Lower lobe of right lung (tissue), 2 donors: ENCODE measurements at regions not wholly inside any gene's neighbourhood (a gene's known extent, or its start where the extent isn't known, plus 50 kb on each side); places are given as distances from the start of the nearest gene placed in this dataset.

Experiments
- ATAC-seq, 2 donors: fragments of 200-7000 bp; cut with Tn5 transposase; one replicate each; pipeline ENCODE4 v1.9.1; 2020 to 2022; ENCODE audit warnings: mild to moderate bottlenecking in 2 of 2, moderate library complexity in 2 of 2
- DNase-seq: peaks from one replicate; pipeline ENCODE4 v3.0.0-alpha.2; 2020
- H3K27ac ChIP-seq: fragments of 200-600 bp; one replicate; pipeline ENCODE4 v1.8.0; 2022
- H3K27me3 ChIP-seq: fragments of 200-600 bp; one replicate; pipeline ENCODE4 v1.8.0; 2022; ENCODE audit warnings: low read depth
- H3K36me3 ChIP-seq: fragments of 200-600 bp; one replicate; pipeline ENCODE4 v1.8.0; 2022; ENCODE audit warnings: mild to moderate bottlenecking
- H3K4me1 ChIP-seq: fragments of 200-600 bp; one replicate; pipeline ENCODE4 v1.8.0; 2022
- H3K4me3 ChIP-seq: fragments of 200-600 bp; one replicate; pipeline ENCODE4 v1.8.0; 2022; ENCODE audit warnings: mild to moderate bottlenecking
- H3K9me3 ChIP-seq: fragments of 200-600 bp; one replicate; pipeline ENCODE4 v1.8.0; 2022
- CTCF ChIP-seq: fragments of 200-600 bp; IDR thresholded peaks from one replicate; pipeline ENCODE4 v1.8.0; 2022; ENCODE audit warnings: antibody characterized with exemption, mild to moderate bottlenecking
- intact Hi-C: fragments of 100-400 bp; cut with DNase I; formaldehyde crosslinking; loops from one replicate; pipeline ENCODE4 v1.11.0; 2022
- donor health status: DM: no; HTN: yes; CAD: no; lungs with severe emphysema.

GRCh38 chr12:111172786-111173185 is 196.1 kb downstream of the PHETA1 start:
- TF ChIP-seq CTCF = no peak
- peaks cover 11% of the 10 kb centered on the region for H3K4me1 ChIP-seq
- no peaks in the 10 kb centered on the region for H3K36me3 ChIP-seq
- H3K27ac ChIP-seq = no peak overlapping the region
- no peaks in the 10 kb centered on the region for H3K9me3 ChIP-seq
- H3K27me3 ChIP-seq = peaks cover 16% of the 10 kb centered on the region
- H3K4me3 ChIP-seq = no peak overlapping the region
- intact Hi-C loops = no loop called here
- no peak for ATAC-seq
- DNase-seq = no peak

DNA sequence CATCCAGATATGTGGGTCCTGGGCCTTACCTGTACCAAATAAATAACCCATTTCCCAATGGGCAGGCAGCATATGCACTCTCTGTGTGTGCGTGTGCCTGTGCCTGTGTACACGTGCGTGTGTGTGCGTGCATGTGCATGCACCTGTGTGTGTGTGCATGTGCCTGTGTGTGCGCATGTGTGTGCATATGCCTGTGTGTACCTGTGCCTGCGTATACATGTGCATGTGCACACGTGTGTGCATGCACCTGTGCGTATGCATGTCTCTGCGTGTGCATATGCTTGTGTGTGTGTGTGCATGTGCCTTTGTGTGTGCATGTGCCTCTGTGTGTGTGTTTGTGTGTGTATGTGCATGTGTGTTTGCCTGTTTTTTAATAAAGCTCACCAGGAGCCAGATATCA is 197.1 kb downstream of the PHETA1 start:
- DNase-seq (no peak), ATAC-seq (no peak)
- no peaks in the 10 kb centered on the region for H3K9me3 ChIP-seq
- H3K36me3 ChIP-seq = no peaks in the 10 kb centered on the region
- no peak overlapping the region for H3K4me3 ChIP-seq
- H3K27ac ChIP-seq = no peak overlapping the region
- intact Hi-C loops = no loop called here
- H3K27me3 ChIP-seq = peaks cover 18% of the 10 kb centered on the region
- H3K4me1 ChIP-seq = peaks cover 11% of the 10 kb centered on the region
- no peak for TF ChIP-seq CTCF

DNA sequence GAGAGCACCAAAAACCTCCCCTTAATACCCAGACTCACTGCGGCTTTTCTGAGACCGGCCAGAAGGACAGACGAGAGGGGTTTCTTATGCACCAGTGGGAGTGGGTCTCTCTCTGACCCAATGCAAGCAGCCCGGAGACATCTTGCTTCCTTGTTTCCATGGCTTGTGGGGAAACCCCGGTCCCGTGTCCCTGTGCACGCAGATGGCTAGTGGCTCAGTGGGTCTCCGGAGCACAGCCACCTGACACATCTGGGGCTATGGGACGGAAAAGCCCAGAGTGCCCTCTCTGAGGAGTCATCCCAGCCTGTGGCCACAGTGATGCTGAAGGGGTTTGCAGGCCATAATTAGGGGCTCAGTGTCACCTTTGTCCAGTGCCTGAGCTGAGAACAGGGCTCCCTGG is 197.6 kb downstream of the PHETA1 start:
- DNase-seq (no peak), ATAC-seq (no peak)
- H3K27me3 ChIP-seq = peaks cover 19% of the 10 kb centered on the region
- peaks cover 11% of the 10 kb centered on the region for H3K4me1 ChIP-seq
- intact Hi-C loops = no loop called here
- no peaks in the 10 kb centered on the region for H3K36me3 ChIP-seq
- H3K4me3 ChIP-seq = no peak overlapping the region
- H3K27ac ChIP-seq = no peak overlapping the region
- TF ChIP-seq CTCF = no peak
- H3K9me3 ChIP-seq = no peaks in the 10 kb centered on the region

GRCh38 chr12:111170543-111170942 is 198.4 kb downstream of the PHETA1 start:
- no peak overlapping the region for H3K27ac ChIP-seq
- H3K9me3 ChIP-seq = no peaks in the 10 kb centered on the region
- no peak for TF ChIP-seq CTCF
- ATAC-seq (peak; percentile 78 to 80), DNase-seq (no peak)
- peaks cover 17% of the 10 kb centered on the region for H3K27me3 ChIP-seq
- intact Hi-C loops = no loop called here
- H3K4me1 ChIP-seq = peaks cover 11% of the 10 kb centered on the region
- no peak overlapping the region for H3K4me3 ChIP-seq
- H3K36me3 ChIP-seq = no peaks in the 10 kb centered on the region

- H3K27ac ChIP-seq = no peak overlapping the region
- H3K36me3 ChIP-seq = no peaks in the 10 kb centered on the region
- no peak for TF ChIP-seq CTCF
- no peak overlapping the region for H3K4me3 ChIP-seq
- no peak for DNase-seq
- no peak for ATAC-seq
- peaks cover 6% of the 10 kb centered on the region for H3K4me1 ChIP-seq
- intact Hi-C loops = no loop called here
- peaks cover 17% of the 10 kb centered on the region for H3K27me3 ChIP-seq
- H3K9me3 ChIP-seq = no peaks in the 10 kb centered on the region
Observed at GRCh38 chr12:111169456-111169855, 199.4 kb downstream of the PHETA1 start.

GRCh38 chr12:111169032-111169431 is 199.9 kb downstream of the PHETA1 start:
- intact Hi-C loops = no loop called here
- ATAC-seq (no peak), DNase-seq (no peak)
- H3K36me3 ChIP-seq = no peaks in the 10 kb centered on the region
- H3K9me3 ChIP-seq = no peaks in the 10 kb centered on the region
- H3K4me3 ChIP-seq = no peak overlapping the region
- peaks cover 17% of the 10 kb centered on the region for H3K27me3 ChIP-seq
- peaks cover 2% of the 10 kb centered on the region for H3K4me1 ChIP-seq
- TF ChIP-seq CTCF = no peak
- H3K27ac ChIP-seq = no peak overlapping the region
